ENCODE measurements at regions not wholly inside any gene's neighbourhood (a gene's known extent, or its start where the extent isn't known, plus 50 kb on each side); places are given as distances from the start of the nearest gene placed in this dataset.

- TF ChIP-seq POLR2AphosphoS5 (IDR thresholded peaks at IDR 0.05; ENCODE audit: low read depth, low read length) (no peak), POLR2A (IDR thresholded peaks at IDR 0.05; ENCODE audit: low read depth, low read length) (no peak), TAF1 (IDR thresholded peaks at IDR 0.05; ENCODE audit: borderline replicate concordance, low read depth, low read length) (no peak)
These were observed 77.5 kb upstream of the HK2 start for GRCh38 chr2:74756356-74756890.

Measured in GM12892 (cell line).